ENCODE measurements at regions not wholly inside any gene's neighbourhood (a gene's known extent, or its start where the extent isn't known, plus 50 kb on each side); places are given as distances from the start of the nearest gene placed in this dataset.

DNA sequence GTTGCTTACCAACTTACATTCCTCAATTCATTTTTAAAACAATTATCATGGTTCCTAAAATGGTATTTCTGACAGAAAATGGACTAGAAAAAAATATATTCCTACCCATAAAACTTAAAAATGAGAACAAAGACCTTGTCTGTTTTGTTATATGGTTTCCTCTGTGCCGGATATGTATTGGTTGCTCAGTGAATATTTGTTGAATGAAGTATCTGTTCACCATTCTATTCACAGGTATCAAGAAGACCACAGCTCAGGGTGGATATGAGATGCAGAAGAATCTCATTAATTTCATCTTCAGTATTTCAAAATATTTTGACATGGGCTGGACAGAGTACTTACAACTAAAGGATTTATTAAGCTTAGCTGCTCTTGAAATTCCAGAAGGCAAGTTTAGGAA lies 58.1 kb downstream of the TUSC7 start:
- no peaks in the 10 kb centered on the region for H3K9me3 ChIP-seq
- no peaks in the 10 kb centered on the region for H3K36me3 ChIP-seq
- H3K4me3 ChIP-seq: no peak overlapping the region
- DNase-seq: no peak
- no peaks in the 10 kb centered on the region for H3K27me3 ChIP-seq

- Histone ChIP-seq H3K27me3 (no peaks in the 10 kb centered on the region), H3K4me3 (no peak overlapping the region), H3K9me3 (no peaks in the 10 kb centered on the region), H3K36me3 (no peaks in the 10 kb centered on the region)
- DNase-seq: peak; percentile 39
Observed at GRCh38 chr3:116770815-116771450, 61.4 kb downstream of the TUSC7 start.

DNA sequence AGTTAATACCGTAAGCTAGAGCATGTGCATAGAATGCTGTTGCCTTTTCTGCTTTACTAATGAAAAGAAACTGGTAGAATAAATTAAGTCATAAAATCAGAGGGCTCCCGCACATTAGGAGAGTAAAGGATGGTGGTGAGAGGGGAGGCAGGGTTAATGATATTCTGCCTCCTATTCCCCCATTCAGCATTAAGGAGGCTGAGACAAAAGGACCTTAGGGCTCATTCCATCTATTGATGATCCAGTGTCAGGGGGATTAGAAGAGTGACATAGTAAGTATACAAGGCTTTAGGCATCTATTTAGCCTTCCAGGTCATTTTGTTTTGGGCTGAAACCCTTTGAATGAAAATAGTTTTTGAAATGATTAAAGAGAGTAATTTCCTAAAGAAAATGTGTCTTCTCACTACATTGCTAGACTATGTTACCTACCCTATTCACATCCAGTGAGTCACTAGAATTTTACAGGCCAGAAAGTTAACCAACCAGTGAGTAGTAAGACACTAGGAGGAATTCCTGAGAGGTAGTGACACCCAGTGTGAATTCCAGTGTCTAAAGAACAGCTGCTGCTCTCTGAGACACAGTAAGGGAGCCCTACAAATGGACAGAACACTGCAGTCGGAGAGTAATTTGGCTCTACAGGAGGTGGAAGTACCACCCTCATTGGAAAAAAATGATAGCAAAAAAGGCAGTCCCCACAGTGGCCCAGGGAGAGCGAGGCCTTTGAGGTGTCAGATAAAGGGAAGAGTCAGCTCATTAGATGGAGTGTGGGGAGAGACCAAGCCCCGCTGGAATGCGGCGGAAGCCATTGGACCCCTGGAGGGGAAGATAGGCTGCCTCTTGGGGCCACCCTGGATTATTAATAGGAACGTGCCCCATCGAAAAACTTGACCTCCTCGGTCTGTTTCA lies 67.6 kb downstream of the TUSC7 start:
- Histone ChIP-seq H3K36me3 (no peaks in the 10 kb centered on the region), H3K9me3 (no peaks in the 10 kb centered on the region), H3K27me3 (no peaks in the 10 kb centered on the region), H3K4me3 (no peak overlapping the region)
- DNase-seq: no peak

- Histone ChIP-seq H3K9me3 (no peaks in the 10 kb centered on the region), H3K36me3 (no peaks in the 10 kb centered on the region), H3K4me3 (no peak overlapping the region), H3K27me3 (no peaks in the 10 kb centered on the region)
- DNase-seq: no peak
Observed at GRCh38 chr3:116785226-116785625, 75.6 kb downstream of the TUSC7 start.

GRCh38 chr3:116802651-116803050 lies 93.1 kb downstream of the TUSC7 start:
- DNase-seq: no peak
- no peaks in the 10 kb centered on the region for H3K36me3 ChIP-seq
- H3K4me3 ChIP-seq: no peak overlapping the region
- H3K9me3 ChIP-seq: no peaks in the 10 kb centered on the region
- no peaks in the 10 kb centered on the region for H3K27me3 ChIP-seq

DNA sequence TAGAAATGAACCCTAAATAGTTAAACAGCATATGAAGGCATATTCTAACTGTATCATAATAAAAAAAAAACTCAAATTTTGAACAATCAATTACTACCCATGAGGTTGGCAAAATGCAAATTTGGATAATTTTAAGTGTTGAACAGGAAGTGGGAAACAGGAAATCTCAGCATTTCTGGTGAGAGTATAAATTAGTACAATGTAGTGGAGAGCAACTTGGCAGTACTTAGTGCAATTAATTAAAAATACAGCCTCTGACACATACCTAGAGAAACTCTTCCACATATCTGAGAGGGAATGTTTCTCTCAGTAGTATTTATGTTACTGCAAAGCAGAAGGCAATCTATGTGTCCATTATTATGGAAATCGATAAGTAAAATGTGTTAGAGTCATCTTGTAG lies 96.8 kb downstream of the TUSC7 start:
- Histone ChIP-seq H3K27me3 (no peaks in the 10 kb centered on the region), H3K9me3 (no peaks in the 10 kb centered on the region), H3K36me3 (no peaks in the 10 kb centered on the region), H3K4me3 (no peak overlapping the region)
- no peak for DNase-seq

DNA sequence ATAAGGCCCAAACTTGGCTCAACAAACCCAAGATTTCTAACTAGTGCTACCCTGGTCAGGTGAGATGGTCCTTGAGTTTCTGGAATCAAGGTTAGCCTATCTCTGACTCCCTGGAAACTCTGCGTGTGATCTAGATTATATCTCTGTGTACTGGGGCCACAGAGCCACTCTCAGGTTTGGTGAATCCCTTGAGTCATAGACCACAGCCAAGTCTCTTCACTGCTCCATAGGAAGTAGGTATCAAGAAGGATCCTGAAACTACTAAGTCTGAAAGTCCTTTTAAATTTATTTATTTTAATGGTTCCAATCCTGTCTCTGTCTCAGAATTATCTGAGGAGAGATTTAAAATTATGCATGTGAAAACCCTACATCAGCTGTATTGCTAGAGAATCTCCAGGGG lies 99.1 kb downstream of the TUSC7 start:
- DNase-seq: no peak
- Histone ChIP-seq H3K27me3 (no peaks in the 10 kb centered on the region), H3K4me3 (no peak overlapping the region), H3K36me3 (no peaks in the 10 kb centered on the region), H3K9me3 (no peaks in the 10 kb centered on the region)

- no peak overlapping the region for H3K4me3 ChIP-seq
Observed at GRCh38 chr3:116809208-116809607, 99.6 kb downstream of the TUSC7 start.

GRCh38 chr3:116811754-116812153 lies 102.2 kb downstream of the TUSC7 start:
- no peaks in the 10 kb centered on the region for H3K36me3 ChIP-seq

More at GRCh38 chr3:116809208-116809607, 99.6 kb downstream of the TUSC7 start:
- no peaks in the 10 kb centered on the region for H3K9me3 ChIP-seq
- H3K27me3 ChIP-seq: no peaks in the 10 kb centered on the region
- no peaks in the 10 kb centered on the region for H3K36me3 ChIP-seq
- no peak for DNase-seq

DNA sequence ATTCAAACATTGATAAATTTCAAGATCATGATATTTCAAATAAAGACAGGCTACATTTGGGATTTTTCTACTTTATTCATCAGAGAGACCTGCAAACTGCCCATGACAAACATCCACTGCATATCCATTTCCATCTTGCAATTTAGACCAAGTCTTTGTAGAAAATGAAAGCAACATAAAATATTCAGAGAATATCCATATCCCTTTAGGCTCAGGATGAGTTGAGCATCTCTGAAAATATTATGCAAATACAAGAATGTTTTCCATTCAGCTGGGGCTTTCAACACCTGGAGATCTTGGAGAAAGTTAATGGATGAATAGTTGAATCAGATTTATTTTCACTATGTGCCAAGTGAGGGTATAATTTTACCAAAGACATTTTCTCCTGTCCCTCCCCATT lies 103.4 kb downstream of the TUSC7 start:
- no peaks in the 10 kb centered on the region for H3K9me3 ChIP-seq
- DNase-seq: no peak
- H3K36me3 ChIP-seq: no peaks in the 10 kb centered on the region
- no peak overlapping the region for H3K4me3 ChIP-seq
- H3K27me3 ChIP-seq: no peaks in the 10 kb centered on the region

More at GRCh38 chr3:116811754-116812153, 102.2 kb downstream of the TUSC7 start:
- no peak overlapping the region for H3K4me3 ChIP-seq
- H3K27me3 ChIP-seq: no peaks in the 10 kb centered on the region
- H3K9me3 ChIP-seq: no peaks in the 10 kb centered on the region
- no peak for DNase-seq

DNA sequence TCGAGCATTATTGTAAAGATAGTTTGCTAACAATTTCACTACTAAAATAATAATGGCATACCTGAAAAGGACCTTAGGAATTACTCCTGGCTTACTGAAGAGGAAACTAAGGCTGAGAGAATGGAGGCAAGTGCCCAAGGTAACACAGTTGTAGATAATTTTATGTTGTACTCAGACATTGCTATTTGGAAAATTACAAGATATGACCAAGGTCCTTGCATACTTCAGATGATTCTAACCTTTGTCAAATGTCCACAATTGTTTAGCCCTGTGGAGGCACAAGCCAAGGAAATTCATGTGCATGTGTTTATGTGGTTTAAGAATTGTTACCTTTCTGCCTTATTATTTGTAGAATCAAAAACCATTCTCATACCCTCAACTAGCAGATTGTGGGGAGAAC lies 105.7 kb downstream of the TUSC7 start:
- DNase-seq: no peak
- H3K9me3 ChIP-seq: no peaks in the 10 kb centered on the region
- H3K4me3 ChIP-seq: no peak overlapping the region
- H3K27me3 ChIP-seq: no peaks in the 10 kb centered on the region
- H3K36me3 ChIP-seq: no peaks in the 10 kb centered on the region

DNA sequence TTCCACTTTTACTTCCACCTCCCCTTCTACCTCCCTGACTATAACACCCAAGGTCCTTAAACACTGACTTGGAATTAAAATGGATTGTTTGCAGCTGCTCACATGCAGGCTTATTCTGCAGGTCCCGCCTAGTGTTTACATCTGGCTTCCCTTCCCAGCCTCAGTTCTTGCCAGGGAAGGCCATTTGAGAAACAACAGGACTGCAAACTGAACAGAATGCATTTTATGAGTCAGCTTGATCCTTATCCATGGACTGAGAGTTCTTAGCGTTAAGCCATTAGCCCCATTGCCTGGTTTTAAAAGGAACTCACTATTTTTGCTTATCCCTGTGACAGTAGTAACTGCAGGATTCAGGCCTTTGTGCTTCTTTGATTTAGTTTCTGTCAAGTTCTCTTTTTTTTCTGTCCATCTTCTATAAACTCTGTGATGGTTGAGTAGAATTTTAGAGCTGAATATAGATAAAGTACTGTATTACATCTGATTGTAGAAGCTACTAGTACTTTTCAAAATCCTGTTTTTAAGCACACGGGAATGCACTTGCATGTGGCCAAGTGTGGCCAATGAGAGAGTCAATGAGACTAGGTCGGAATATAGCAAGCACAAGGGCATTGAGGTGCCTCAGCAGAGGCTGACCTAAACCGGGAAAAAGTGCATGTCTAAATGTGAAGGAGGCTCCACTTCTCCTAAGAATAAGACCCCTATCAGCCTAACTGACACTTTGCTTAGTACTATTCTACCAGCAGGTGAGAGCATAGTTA lies 106.4 kb downstream of the TUSC7 start:
- DNase-seq: no peak
- no peak overlapping the region for H3K4me3 ChIP-seq
- H3K27me3 ChIP-seq: no peaks in the 10 kb centered on the region
- H3K36me3 ChIP-seq: no peaks in the 10 kb centered on the region
- H3K9me3 ChIP-seq: no peaks in the 10 kb centered on the region

GRCh38 chr3:116821371-116821770 lies 111.8 kb downstream of the TUSC7 start:
- Histone ChIP-seq H3K4me3 (no peak overlapping the region), H3K9me3 (no peaks in the 10 kb centered on the region), H3K27me3 (no peaks in the 10 kb centered on the region), H3K36me3 (no peaks in the 10 kb centered on the region)
- no peak for DNase-seq

DNA sequence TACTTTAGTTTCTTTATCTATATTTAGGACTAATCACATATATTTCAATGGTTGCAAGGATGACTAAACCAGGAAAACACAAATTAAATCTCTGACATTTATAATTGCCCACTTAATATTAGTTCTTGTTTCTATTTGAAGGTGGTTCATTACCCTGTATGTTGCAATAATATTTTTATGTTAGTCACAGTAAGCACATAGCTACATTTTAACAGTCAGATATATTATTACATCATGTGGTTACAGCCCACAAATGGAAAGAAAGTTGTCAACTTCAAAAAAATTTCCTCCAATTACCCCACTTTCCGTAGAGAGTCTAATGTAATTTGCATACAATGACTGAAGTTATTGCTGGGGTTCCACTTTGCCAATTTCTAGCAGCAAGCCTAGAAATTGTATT lies 114.6 kb downstream of the TUSC7 start:
- no peak for DNase-seq
- no peaks in the 10 kb centered on the region for H3K27me3 ChIP-seq
- no peak overlapping the region for H3K4me3 ChIP-seq
- no peaks in the 10 kb centered on the region for H3K36me3 ChIP-seq
- H3K9me3 ChIP-seq: no peaks in the 10 kb centered on the region

DNA sequence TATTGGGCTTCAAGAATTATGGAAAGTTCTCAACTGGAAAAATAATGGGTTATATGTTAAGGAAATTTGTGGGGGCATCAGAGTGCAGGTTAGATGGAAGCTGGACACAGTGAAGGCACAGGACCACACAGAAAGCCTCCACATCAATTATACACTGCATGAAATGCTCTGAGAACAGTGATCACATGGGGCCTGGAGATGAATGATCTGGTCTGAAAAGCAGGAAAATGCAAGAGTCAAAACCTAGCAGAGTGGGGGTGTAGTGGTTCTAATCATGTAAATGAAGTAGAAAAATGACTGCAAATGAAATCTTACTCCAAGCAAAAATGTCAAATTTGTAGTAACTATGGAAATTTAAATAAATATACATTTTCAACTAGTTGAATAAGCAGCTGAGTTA lies 123.6 kb downstream of the TUSC7 start:
- Histone ChIP-seq H3K27me3 (no peaks in the 10 kb centered on the region), H3K36me3 (no peaks in the 10 kb centered on the region), H3K4me3 (no peak overlapping the region), H3K9me3 (no peaks in the 10 kb centered on the region)
- DNase-seq: no peak

- DNase-seq: no peak
- no peaks in the 10 kb centered on the region for H3K27me3 ChIP-seq
Observed at GRCh38 chr3:116834816-116835215, 125.2 kb downstream of the TUSC7 start.

DNA sequence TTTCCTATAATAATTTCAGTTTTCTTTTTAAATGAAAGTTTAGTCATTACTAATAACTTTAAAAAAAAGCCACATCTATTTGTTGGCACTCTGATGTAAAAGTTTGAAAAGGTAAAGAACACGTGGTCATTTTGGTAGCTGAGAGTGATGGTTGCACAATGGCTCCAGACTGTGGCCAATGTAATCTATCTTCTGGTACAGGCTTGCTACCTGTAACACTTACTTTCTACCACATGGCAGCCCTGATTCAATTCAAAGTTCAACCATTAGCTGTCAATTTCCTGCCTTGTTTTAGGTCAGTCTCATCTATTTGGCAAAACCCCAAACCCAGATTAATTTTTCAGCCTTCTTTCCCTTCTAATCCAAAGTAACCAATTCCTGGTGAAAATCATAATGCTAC lies 126.1 kb downstream of the TUSC7 start:
- H3K9me3 ChIP-seq: no peaks in the 10 kb centered on the region
- H3K4me3 ChIP-seq: no peak overlapping the region
- no peaks in the 10 kb centered on the region for H3K27me3 ChIP-seq
- DNase-seq: no peak
- no peaks in the 10 kb centered on the region for H3K36me3 ChIP-seq

More at GRCh38 chr3:116834816-116835215, 125.2 kb downstream of the TUSC7 start:
- no peak overlapping the region for H3K4me3 ChIP-seq
- H3K36me3 ChIP-seq: no peaks in the 10 kb centered on the region
- H3K9me3 ChIP-seq: no peaks in the 10 kb centered on the region

All from MG63 (cell line).